HG03060 (cell line): ENCODE measurements at regions not wholly inside any gene's neighbourhood (a gene's known extent, or its start where the extent isn't known, plus 50 kb on each side); places are given as distances from the start of the nearest gene placed in this dataset.

ENCODE experiments used
- ATAC-seq: cut with Tn5 transposase; IDR thresholded peaks from one replicate; pipeline ENCODE4 v1.9.1; 2021; ENCODE audit warnings: low read depth, moderate number of reproducible peaks; ENCODE audit not compliant: unreplicated experiment

DNA sequence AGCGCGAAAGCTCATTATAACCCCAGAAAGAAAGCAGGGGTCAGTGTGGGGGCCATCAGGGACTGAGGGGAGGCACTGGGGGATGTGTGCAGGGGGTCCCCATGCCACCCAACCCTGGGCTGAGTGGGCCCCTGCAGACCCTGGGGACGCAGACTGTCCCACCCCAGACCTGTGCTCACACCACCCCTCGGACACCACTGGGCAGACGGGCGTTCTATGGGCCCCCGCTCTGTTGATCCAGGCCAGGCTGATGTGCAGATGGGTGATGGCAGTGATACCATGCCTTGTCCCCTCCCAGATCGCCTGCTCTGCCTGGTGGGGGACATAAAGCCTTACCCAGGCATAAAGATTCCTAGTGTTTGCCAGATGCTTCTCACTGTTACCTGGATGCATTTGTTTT lies 259.7 kb upstream of the TLE3 start:
- ATAC-seq: no peak

DNA sequence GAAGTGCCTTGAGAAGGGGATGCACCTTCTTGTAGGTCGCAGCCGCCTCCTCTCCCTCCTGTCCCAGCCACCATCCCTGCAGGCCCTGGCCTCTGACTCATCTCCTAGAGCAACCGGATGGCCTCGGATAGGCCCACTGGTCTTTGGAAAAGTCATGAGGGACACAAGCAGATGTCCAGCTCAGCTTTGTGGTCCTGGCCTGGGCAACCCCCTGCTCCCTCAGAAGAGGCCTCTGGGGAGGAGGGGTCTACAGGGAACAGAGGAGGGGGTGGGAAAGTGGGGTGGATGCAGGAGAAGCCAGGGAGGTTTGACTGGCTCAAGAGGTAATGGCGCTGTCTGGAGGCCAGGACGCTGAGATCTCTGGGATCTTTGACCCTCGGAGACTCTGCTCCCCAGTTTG lies 259.2 kb upstream of the TLE3 start:
- no peak for ATAC-seq

DNA sequence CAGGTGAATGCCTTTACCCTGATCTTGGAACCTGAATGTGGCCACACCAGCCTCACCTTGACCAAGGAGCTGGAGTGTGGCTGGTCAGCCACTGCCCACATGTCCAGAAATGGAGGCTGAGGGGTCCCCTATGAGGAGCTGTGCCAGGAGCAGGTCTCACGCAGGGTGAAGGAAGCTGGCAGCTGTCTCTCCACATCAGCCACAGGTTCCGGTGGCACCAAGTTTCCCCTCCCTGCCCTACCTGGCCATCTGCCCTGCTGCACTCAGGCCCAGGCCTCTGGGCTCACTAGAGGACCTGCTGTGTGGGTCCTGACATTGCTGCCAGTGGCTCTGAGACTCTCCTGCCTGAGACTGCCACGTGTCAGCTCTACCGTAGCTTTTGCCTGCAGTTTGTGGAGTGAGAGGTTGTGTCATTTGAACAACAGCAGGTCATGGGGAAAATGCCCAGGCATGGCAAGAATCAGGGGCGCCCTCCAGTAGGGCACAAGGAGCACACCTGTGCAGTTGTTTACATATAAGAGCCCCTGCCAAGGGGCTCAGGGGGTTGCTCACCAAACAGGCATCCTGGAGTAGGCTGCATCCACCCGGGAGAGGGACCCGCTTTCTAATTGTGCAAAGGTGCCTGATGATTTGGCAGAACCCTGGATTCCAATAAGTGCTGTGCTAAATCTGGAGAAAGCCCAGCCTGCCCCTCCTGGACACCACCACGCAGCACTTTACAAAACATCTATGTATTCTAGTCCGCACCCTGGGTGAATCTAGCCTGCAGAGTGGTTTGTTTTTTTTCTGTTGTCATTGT lies 258.5 kb upstream of the TLE3 start:
- no peak for ATAC-seq

DNA sequence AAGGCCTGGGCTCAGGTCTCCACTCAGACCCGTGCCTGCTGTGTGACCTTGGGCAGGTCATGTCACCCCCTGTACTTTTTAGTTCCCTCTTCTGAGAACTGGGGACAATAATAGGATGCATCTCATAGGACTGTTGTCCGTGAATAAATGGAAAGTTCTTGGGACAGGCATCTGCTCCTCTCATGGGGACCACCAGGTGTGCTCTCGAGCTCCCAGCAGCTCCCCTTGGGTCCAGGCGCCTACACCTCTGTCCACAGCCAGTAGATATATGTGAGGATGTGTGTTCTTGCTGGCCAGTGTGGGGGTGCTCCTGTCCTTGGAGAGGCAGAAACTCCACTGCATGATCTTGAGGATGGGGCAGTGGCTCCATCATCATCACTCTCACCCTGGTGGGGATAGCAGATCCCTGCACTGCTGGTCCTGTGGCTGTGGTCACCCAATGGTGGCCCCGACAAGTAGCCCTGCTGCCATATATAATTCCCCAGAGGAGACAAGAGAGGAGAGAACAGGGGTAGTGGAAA lies 257.6 kb upstream of the TLE3 start:
- ATAC-seq: no peak

DNA sequence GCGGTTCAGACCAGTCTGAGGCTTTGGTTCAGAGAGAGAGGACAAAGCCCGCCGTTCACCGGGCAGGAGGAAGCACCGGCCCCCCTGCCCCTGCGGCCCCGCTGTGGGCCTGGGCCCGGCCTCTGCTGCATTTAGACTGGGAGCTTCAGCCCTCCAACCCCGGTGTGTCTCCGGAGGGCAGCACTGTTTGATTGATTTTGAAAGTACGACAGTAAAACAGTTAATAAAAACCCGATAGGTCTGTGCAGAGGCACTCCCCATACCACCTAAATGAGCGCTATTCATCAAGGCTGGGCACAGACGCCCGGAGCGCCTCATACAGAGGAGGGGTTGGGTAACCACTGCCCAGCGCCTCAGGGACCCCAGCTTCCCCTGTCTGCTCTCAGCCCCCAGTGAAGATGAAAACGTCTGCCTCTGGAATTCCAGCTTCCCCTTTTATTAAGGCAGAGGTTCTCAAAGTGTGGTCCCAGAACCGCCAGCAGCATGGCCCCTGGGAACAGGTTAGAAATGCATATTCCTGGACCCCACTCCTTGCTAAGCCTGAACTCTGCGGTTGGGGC lies 256.7 kb upstream of the TLE3 start:
- no peak for ATAC-seq

DNA sequence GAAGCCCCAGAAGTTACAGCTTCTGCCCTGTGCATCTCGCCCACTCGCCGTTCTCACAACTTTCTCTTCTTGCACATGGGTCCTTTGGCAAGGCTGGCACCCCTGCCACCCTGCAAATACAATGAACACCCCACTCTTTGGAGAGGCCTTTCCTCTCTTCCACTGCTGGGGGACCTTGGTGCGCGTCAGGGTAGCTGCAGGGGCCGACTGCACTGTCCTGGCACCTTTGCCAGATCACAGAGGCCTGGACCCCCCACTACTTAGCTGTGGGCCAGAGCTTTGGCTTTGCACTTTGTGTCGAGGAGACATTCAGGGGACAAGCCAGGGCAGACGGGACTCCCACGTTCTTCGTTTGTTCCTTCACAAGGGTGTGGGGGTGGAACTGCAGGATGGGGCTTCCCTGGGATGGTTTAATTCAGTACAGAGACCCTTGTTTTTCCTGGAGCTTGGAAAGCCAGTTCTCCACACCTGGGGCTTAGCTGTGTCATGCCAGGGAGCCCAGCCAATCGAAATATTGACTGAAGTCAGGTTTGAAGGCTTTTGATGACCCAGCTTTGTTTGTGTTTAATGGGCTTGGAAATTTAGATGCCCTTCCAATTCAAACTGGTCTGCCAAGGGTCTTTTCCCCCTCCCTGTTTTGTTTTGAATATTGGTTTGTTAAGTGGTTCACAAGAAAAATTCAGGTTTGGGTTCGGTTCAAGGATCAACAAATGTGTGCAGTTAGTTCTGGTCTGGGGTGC lies 256.1 kb upstream of the TLE3 start:
- ATAC-seq: no peak

DNA sequence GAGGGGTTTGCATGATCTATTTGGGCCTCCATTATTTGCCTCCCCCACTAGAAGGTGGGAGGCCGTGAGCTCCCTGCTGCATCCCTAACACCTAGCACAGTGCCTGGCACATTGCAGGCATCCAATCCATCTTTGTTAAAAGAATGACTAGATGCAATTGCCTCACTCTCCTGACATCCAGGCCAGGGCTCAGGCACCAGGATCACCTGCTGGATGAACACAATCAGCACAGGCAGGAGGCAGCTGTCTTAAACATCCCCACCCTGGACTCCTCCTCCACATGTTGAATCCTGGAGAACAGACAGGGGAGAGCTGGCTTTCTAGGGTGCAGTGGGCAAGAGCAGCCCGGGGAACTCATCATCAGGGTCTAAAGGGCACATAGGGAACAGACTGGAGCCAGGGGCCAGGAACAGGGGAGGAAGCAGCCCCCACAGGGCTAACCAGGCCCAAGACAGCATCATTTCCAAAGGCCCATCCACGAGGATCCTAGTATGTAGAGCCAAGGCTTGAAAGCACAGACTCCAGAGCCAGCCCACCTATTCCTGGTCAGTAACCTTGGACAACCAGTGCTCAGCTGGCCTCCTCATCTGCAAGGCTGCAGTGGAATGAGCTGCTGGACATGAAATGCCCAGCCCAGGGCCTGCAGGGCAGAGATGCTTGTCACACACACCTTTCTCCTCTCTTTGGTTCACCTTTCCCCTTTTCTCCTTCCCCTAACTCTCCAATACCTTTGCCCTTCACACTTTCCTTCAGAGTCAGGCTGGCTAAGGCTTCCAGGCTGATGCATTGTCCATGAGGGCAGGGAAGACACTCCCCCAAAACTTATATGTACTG lies 254.4 kb upstream of the TLE3 start:
- ATAC-seq: no peak

DNA sequence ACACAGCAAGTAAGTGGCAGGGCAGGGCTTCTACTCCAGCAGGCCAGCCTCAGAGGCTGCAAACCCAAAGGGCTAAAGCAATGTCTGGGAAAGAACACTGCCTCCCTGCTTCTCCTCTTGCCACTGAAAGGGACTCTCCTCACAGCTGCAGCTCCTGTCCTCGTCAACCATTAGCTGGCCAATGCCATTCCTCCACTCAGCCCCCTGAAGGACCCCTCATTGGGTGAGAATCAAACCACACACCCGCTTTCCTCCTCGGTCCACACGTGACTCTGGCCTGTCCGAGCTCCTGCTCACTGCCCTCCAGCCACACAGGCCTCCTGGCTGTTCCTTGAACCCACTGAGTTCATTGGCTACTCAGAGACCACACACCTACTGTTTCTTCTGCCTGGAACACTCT lies 253.7 kb upstream of the TLE3 start:
- no peak for ATAC-seq

DNA sequence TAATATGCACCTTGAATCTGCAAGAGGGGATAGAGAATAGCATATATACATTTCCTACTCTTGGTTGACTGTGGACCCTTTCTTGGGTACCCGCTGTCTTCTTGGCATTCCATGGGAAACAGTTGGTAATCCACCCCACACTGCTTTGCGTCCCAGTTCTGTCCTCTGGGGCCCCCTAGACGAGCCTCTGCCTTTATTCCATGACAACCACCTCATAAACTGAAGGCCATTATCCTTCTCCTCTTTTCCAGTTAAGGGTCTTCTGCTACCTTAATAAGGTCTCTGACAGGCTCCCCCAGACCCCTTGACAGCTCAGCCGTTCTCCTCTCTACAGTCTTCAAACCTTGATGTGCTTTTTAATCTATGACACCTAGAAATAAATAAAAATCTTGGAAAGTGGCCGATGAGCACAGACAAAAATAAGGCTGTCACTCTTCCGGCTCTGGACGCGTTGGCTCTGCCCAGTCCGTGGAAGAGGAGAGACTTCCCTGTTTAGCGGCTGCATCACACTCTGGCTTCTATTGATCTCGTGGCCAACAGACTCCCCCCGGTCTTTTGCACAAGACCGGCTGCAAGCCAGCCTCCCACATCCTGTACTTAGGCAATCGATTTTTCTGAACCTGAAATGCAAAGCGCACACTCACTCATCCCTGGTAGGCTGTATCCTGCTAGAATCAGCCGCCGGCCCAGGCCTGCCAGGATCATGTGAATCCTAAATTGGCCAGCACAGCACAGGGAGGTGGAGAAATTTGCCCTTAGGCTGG lies 251.0 kb upstream of the TLE3 start:
- ATAC-seq: no peak

DNA sequence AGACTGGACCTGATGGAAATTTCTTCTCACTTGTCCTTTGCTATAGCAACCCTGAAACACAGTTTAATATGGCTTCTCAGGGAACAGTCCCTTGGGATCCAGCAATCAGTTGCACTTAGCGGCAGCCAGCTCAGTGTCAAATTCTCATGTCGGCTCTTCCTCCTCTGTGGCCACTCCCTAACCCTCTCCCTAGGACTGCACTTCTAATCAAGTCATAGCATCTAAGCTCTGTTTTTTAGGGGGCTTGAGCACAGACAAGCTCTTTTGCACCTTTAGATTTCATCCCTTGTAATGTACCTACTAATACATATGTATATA lies 250.5 kb upstream of the TLE3 start:
- no peak for ATAC-seq

DNA sequence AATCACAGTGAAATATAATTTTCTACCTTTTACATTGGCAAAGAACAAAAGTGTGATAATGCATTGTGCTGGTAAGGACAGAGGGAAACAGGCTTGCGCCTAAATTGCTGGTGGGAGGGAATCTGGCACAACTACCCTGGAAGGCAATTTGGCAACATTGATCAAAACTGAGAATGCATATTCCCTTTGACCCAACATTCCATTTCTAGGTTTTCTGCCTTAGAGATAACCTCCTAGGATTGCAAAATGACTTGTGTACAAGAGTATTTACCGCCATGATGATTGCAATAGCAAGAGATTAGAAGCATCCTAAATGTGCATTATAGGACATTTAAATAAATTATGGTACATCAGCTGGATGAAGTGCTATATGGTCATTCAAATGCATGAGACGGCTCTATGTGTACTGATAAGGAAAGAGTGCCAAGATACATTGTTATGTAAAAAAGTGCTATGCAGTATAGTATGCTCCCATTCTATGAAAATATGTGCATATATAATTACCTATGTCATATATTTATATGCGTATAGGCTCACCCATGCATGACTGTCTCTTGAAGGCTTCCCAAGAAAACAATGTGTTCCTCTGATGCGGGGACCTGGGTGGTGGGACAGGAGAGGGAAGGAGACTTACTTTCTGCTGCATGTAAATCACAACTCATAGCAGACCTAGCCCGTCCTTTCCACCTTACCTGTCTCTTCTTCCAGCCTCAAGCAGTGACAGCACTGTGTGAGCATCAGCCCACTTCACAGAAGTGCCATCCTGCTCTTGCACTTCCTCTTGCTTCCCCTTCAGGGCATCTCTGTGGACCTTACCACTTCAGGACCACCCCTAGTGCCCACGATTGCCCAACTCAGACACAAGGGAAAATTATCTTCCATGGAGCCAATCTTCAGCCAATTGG lies 249.9 kb upstream of the TLE3 start:
- ATAC-seq: no peak

DNA sequence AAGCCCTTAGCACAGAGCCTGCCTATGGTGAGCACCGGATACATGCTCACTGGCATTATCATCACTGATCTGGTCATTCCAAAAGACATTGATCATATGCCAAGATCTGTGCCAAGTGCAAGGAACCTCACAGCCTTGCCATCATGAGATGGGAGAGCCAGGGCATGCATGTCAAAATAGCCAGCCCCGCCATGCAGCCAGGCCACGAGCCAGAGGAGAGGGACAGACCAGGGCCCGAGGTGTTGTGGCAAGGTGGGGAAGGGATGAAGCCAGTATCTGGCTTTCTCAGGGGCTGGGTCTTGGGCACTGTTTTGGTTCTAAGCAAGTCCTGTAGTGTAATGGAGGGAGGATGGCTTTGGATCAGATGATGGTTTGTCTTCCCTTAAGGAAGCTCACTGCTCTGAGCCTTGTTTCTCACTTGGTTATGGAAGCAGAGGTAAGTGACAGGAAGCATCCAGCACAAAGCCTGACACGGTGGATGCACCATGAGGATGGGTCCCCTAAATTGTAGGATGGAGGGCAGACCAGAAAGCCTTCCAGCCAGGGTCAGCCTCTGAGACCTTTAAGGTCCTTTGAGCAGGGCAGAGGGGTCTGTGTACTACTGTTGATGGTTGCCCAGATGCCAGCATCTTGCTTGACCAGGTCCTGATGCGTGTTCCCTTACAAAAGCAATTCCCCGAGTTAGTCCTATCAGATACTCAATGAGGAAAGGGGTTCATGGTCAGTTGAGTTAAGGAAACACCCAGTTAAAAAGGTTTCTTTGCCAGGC lies 247.7 kb upstream of the TLE3 start:
- ATAC-seq: no peak

DNA sequence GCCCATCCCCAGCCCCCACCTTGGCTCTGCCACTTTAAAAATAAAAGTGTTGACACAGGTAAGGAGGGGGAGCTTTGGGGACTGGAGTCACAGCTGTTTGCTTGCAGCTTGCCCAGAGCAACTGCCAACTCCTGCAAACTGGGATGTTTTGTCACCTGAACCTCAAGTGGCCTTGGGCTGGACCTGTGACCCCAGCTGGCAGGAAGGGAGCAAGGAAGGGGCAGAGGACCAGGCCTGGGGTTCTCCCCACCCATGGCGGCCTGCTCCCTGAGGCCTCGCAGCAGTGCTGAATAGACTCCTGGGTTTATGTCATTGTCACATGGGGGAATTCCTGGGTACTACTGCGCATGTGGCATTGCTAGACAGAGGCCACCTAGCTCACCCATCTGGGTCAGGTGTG lies 246.9 kb upstream of the TLE3 start:
- ATAC-seq: no peak

DNA sequence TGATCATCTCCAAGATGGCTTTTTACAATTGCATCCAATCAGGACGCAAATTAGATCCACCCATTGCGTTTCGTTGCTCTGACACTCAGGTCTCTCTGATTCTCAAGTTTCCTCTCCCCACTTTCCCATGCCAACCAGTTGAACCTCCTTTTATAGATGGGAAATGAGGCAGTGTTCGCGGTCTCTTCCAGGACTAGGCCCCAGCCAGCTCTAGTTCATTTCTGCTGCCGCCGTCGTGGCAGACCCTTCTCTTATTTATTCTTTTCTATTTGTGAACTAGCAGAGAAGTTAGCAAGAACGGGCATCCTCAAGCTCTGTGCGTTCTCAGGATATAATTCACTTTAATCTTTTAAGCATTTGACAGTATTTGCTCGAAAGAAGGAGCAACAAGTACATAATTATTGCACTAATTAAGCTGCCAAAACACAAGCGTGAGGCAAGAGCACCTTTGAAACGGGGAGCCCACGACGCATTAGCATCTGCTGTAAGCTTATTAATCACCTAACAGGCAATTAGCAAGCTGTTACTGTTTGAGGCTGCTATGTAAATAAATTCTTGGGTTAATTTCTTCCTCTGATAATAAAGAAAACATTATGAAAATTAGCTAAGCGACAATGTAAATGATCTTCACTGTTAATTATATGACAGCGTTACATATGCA lies 246.4 kb upstream of the TLE3 start:
- no peak for ATAC-seq

DNA sequence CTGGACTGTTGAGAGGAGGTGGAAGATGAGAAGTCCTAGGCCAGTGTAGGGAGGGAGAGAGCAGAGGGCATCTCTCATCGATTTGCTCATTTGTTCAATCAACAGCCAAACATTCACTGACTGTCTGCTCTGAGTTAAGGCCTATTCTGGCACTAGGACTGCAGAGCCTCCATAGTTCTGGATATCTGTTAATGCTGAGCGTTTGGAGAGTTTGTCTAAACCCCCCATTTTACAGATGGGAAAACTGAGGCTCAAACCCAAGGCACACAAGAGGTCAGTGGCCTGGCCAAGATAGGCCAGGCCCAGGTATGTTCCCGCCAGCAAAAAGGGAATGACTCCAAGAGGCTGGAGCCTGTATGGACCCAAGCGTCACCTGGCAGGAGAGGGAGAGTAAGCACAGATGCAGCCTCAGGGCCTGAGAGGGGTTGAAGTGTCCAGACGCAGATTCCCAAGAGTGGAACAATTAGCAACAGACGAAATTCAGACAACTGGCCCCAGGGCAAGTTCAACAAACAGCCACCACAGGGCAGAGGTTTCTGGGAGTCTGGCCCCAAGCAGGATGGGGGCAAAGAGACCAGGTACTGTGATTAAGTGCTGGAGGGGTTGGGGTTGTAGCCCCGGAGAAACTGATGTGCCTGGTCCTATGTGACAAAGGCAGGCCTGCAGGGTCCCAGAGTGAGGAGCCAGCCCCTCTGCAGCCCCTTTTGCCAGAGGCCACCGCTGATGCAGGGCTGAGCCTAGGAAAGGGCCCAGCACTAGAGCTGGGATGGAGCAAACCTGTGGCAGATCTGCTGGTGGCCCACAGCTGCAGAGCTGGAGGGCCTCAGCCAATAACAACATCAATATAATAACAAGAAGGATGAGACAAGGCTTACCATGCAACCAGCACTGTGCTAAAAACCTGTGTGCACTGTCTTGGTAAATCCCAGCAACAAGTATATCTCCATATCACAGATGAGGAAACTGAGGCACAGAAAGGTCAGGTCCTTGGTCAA lies 245.1 kb upstream of the TLE3 start:
- no peak for ATAC-seq

DNA sequence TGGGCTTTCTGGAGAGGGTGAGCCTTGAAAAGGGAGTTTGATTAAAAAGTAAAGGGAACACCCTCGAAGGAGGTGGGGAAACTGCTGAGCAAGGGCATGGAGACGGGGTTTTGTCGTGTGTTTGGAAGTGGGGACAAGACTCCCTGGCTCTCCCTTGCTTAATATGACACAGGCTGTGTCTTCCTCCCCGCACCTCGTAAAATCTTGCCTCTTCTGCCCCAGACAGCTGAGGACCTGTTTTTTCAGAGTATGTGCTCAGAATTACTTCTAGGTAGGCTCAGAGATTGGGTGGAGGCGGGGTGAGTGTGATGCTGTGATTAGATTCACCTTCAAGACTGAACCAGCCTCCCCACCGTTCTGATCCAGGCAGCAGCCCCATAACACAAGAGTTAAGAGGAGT lies 244.4 kb upstream of the TLE3 start:
- no peak for ATAC-seq

DNA sequence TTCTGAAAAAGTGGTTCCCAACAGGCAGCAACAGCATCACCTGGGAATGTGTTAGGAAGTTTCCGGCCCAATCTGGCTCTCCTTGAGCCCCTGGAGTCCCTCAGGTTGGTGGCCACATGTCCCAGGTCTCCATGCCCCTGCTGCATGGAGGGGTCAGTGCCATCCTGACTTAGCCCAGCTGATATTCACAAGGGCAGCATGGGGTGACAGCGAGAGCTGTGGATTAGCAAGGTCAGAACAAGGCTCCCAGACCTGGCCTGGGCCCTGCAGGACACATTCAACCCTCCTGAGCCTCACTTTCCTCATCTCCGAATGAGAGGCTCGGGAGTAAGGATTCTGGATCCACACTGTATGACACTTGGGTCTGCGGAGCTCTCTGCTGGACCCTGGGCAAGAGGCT lies 243.8 kb upstream of the TLE3 start:
- no peak for ATAC-seq
